DOHH2 (cell line): ENCODE measurements at regions not wholly inside any gene's neighbourhood (a gene's known extent, or its start where the extent isn't known, plus 50 kb on each side); places are given as distances from the start of the nearest gene placed in this dataset.

ENCODE experiments used
- CTCF ChIP-seq: fragments of 200-600 bp; sonication (generic); IDR thresholded peaks from one replicate; pipeline ENCODE4 v1.5.1; 2014; ENCODE audit warnings: antibody characterized with exemption, mild to moderate bottlenecking, low read depth, low read length; ENCODE audit not compliant: poor library complexity, severe bottlenecking
- EZH2phosphoT487 ChIP-seq: fragments of 200-600 bp; sonication (generic); IDR thresholded peaks from 2 replicates; pipeline ENCODE4 v1.6.1; 2017; ENCODE audit warnings: borderline replicate concordance, mild to moderate bottlenecking, antibody characterized with exemption, low read length, moderate library complexity, mixed read lengths

DNA sequence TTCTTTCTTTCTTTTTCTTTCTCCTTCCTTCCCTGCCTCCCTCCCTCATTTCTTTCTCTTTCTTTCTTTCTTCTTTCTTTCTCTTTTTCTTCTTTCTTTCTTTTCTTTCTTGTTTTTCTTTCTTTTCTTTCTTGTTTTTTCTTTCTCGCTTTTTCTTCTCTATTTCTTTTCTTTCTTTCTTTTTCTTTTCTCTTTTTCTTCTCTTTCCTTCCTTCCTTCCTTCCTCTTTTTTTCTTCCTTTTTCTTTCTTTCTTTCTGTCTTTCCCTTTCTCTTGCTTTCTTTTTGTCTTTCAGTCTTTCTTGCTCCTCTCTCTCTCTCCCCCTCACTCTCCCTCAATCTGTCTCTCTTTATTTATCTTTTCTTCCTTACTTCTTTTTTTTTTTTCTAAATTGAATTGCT is 472.0 kb upstream of the CHRM3 start:
- no peak for TF ChIP-seq CTCF
- TF ChIP-seq EZH2phosphoT487 = no peak
